NCI-H2196 (cell line): ENCODE measurements at regions not wholly inside any gene's neighbourhood (a gene's known extent, or its start where the extent isn't known, plus 50 kb on each side); places are given as distances from the start of the nearest gene placed in this dataset.

Source experiments
- DNase-seq: peaks from one replicate; lab custom pipeline; 2025; ENCODE audit not compliant: unreplicated experiment; lab: John Stamatoyannopoulos, UW

DNA sequence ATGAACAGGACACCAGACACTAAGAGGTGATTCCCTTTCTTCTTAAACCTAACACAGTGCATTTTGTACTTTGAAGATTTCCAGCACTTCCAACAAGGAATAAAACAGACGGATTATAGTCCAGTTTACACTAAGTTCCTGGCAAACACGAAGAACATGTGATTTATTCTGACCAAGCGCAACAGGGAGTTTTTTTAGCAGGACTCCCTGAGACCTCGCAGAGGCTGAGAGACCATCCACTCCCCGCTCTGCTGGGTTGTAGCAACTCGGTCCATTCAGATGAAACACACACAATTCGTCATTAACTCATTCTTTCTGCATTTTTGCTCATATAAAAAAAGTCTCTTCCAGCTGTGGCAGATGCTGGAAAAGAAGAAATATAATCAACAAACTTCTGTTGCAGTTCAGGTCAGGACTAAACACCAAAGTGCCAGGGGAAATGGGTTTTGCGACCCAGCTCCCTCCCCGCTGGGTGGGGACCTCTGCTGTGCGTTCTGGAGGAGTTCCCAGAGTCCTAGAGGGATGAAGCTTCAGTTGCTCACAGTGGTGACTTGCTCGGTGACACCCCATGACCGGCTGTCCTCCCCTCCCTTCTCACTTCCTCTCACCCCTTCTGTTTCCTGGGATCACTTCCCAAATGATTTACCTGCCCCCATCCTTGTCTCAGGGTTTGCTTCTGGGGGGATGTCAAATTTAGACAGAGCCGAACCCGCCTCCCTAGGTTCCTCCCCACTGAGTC, 52.5 kb downstream of the KCNF1 start:
- no peak for DNase-seq

DNA sequence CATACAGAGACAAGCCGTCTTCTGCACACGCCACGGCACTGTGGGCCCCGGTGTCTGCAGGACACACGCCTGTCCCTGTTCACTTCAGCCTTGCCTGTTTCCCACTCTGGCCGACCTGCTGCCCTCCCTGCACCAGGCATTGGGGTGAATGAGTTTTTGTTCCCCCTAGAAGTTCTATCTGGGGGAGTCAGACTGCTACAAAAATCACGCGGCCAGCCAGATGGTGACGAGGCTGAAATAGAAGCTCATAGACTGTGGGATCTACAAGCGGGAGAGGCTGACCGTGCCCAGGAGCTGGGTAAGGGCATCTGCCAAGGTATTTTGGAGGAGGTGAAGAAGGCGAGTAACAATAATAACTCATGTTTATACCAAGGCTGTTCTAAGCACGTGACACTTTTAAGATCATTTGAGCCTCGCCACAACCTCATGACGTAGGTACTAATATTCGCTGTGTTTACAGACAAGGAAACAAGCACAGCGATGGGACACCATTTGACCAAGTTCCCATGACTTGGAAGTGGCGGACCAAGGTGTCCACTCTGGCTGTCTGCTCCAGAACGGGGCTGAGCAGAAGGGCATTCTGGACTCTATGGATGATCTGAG, 53.6 kb downstream of the KCNF1 start:
- DNase-seq = no peak

DNA sequence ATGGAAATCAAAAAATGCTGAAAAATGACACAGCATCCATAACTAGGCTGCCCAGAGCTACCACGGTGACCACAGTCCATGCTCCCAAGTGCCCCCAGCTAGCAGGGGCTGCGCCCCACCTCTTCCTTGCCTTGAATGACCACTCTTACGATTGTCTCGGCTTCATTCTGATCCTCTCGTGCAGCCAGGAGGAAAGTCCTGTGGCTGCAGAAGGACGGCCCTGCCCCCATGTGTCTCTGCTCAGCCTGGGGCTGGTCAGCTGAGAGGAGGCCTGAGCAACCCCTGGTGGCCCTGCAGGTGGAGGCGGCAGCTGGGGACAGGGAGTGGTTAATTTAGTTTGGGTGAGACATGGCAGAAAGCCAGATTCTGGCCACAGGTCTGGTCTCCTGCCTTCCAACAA, 54.3 kb downstream of the KCNF1 start:
- DNase-seq = no peak

DNA sequence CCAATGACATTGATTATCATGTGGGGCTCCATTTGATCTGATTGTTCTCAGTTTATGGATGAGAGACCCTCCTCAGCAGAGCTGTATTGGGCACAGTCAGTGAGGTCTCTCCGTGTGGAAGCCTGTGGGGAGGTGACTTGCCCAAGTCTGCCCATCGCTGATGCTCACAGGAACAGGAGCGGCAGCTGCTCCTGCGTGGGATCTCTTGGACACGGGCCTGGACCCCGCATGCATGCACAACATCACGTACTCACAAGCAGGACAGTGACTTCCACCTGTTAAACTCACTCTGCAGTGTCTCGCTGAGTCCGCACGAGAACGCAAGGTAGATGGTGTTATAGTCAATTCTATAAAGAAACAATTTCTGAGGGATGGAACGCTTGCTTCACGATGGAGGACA, 55.0 kb downstream of the KCNF1 start:
- no peak for DNase-seq

DNA sequence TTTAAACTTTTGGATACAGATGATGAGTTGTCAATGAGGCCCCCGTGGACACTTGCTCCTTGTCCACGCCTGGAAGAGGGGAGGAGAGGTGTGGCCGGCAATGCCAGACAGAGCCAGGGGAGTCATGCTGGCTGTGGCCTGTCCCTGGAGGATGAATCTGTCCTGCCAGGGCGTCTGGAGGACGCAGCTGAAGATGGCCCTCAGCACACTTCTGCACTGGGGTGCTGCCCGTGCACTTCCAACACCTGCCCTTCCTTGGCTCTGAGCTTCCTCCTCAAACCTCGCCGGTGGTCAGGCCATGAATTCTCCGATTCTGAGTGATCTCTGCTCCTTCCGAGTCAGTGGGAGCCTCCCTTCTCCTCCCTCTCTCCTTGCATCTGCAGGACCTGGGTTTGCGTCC, 56.4 kb downstream of the KCNF1 start:
- DNase-seq = no peak

DNA sequence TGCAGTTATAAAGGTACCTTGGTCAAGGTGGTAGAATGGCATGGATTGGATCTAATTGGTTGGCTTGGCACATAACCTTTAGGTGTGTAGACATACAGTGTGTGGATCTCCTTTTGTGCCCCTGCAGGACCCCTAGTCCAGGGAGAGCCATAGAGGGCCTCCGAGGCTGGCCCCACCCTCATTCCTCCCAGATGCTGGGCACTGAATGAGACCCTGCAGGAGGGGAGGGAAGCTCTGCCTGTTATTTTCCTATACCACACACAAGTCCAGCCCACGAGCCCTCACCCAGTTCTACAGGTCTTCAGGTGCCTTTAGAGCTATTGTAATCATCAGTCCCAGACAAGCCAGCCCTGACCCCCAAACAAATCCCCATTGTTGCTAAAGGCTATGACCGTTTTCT, 58.9 kb downstream of the KCNF1 start:
- DNase-seq = no peak

DNA sequence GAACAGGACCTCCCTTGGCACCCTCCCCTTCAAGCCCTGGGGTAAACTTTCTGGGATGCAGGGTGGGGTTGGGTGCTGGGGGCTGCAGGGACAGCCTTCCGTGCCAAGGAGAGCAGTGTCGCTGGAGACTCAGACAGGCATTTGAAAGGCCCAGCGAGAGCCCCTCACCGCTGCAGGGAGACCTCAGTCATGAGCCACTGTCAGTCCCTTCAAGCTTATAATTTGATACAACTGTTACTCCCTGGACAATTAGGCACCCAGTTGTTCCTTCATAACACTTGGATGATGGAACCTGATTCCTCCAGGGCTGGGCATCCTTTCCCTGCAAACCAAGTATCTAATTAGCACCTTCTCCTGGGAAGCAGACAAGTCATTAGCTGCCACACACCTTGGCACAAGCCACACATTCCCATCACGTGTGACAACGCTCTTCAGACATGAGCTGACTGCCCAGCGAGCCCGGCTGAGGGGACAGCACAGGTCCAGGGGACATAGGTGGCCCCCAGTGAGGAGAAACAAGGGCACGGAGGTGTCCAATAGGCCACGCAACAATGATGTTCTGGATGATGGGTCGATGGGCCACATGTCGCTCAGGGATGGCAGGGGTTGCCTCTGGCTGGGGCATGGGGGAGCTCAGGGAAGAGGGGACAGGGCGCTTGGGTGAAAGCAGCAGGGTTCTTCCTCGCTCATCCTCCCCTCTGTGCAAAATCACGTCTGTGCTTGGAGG, 59.6 kb downstream of the KCNF1 start:
- DNase-seq = no peak

DNA sequence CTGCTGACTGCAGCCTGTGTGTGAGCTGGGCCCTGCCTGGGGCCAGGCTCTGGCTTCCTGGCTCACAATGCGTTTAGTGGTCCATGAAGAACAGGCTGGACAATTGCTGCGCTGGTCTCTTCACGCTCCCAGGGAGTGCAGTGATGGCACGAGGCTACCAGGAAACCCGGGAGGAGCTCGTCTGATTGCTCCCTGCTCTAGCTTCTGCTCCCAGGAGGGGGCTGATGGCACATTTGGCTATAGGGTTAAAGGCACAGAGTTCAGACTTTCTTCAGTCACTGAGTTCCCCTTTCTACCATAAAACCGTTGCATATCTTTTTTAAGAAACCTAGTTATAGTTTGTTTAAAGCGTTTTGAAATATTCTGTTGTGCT, 60.1 kb downstream of the KCNF1 start:
- no peak for DNase-seq

DNA sequence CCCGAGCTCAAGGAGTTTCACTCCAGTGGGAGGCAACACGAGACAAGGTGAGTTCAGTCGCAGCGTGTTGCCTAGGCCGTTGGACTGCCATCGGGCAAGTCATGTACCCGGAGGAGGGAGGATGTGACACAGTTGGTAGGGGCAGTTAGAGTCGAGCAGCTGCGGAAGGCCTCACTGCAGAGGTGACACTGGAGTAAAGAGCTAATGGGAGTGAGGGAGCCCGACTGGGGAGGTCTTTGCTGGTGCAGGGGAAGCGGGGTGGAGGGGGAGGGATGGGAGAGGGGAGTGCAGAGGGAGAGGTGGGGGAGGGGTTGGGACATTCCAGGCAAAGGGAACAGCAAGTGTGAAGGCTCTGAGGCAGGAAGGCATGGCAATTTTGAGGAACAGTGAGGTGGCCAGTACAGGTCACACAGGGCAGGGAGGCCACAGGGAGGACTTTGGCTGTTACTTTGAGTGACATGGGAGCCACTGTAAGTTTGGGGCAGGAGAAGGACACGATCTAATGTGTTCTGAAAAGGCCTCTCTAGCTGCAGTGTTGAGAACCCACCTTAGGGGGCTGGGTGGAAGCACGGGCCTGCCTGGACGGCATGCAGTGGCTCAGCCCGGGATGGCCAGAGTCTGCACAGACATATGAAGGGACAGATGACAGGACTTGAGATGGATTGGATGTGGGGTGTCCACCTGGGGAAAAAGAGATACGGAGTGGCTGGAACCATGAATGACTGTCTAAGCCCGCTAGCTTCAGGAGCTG, 61.1 kb downstream of the KCNF1 start:
- DNase-seq = no peak

DNA sequence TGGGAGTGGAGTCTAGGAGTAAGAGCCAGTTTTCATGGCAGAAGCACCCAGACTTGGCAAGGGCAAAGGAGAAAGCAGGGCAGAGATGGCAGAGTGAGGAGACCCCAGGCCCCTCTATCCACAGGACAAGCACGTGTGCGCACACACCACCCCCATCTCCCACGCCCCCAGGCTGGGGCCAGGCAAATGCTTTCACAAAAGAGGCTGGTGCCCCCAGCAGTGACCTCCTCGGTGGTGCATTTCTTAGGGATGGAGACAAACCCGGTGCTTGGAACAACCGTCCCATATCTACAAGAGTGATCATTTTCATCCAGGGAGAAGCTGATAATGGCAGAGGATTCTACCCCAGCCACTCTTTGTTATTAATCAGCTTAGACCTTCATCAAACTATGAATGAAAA, 62.0 kb downstream of the KCNF1 start:
- DNase-seq = no peak

DNA sequence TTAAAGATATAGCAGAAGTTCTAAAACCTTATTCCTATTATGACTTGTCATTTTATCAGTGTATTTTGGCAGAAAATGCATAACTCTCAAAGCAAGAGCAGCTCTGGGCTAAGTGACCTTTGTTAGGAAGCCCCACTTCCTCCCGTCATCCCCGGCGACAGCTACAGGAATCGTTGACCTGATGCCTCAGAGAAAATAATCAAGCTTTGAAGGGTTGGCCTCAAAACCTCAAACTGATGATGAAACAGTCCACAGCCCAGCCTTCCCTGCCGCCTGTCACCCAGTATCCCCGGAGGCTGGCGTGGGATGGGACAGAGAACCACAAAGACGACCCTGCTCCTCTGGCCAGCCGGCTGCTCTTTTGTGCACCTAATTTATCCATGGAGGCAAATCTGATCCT, 65.3 kb downstream of the KCNF1 start:
- no peak for DNase-seq

DNA sequence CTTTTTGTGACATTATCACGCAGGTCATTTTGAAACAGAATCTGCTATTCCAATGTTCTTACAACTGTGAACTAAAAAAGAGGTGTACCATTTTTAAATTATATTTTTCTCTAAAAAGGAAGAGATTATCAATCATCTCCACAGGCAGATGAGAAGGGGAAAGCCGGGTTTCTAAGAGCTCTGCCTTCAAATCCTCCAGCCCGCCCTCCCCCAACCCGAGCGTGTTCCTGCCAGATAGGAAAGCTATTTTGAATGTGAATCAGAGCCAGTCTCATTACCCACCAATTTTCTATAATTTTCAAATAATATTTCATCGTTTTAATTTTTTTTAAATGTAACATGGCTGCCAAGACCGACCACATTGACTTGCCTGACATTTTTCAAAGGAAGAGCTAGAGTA, 65.9 kb downstream of the KCNF1 start:
- DNase-seq = no peak

DNA sequence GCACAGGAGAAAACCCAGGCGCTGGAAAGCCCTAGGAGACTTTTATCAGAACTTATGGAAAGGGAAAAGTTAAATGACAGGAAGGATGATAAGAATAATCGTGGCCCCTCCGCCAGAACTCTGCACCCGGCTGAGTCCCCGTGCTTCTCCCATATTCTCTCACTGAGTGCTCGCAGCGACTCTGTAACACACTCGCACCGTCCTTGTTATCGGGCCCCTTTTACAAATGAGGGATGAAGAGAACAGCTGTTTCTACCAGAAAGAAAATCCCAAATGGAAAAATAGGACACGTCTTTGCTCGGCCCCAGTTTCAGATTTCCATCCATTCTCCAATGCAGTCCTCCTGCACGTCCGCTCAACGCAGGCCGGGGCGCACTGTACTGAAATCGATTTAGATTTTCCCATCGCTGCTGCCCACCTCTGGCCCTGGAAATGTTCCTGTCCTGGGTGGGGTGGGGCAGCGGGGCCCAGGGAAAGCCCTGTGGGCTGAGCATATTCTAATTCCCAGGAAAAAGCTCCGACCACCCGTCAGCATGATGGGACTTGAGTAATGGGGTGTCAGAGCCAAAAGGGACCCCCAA, 66.4 kb downstream of the KCNF1 start:
- no peak for DNase-seq

DNA sequence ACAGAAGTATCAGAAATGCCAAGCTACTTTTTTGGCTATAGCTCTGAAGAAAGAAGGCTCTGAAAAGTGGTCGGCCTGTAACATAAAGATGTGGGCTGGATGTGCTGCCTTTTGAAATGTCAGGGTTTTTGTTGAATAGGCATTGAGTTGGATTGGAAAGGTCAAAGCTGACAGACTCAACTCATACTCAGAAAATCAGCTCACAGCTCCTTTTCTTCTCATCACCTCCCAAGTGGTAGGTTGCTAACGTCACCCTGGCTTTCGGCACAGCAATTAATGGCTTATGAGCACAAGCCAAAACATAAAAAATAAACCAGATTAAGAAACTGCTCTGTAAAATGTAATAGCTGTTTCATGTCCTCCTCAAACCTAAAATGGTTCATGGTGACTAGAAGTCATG, 68.3 kb downstream of the KCNF1 start:
- no peak for DNase-seq

DNA sequence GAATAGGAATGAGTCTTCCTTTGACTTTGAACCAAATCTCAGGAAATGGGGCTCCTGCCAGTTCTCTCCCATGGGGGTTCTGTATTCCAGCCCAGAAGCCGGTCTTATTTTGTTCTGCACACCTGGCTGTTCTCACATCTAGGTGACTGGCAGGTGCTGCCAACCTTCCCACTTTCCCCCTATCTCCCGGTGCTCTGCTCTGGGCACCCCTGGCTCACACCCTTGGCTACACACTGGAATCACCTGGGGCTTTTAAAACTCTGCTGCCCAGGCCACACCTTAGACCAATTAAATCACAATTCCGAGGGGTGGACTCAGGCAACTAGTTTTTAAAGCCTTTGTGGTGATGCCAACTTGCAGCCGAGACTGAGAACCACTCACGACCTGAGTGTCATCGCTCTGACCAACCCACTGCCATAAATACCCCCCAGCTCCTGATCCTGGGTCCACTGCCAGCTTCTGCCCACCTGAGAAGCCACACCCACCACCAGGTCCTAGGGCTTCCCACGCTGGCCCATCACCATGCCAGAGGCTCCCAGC, 69.2 kb downstream of the KCNF1 start:
- no peak for DNase-seq

DNA sequence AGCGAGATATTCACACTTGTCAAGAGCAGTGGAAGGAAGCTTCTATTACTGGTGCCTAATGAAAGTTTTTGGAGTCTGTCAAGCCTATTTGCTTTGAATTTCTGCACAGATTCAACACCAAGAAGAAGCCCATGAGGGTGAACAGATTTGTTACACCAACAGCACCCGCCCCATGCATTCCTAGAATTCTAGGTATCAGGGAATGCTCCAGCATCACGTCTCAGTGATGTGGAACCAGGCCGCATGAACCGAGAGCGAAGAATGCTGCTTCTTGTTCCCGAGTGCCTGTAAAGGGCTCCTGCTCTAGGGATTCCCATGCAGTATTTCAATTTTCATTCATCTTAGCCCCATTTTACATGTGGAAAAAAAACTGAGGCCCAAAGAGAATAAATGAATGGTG, 69.7 kb downstream of the KCNF1 start:
- DNase-seq = no peak

DNA sequence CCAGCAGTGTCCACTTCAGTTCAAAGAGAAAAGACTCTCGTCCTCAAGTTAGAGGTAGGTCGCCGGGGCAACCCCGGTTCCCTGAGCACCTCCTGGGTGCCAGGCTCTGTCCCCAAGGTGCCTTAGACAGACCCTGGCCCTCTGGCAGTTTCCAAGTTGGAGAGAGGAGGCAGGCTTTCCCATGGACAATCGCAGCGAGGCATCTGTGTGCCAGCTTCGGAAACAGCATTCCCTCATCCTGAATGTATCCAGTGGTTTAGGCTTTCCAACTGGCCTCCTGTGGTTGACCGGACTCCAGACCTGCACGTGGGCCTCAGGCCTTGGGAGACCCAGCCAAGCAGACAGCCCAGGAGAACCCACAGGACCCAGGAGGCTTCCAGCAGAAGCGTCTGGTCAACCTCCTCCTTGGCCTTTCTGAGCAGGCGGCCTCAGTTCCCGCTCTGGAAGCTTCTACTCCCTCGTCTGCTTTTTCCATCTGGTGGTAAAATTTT, 70.3 kb downstream of the KCNF1 start:
- no peak for DNase-seq

DNA sequence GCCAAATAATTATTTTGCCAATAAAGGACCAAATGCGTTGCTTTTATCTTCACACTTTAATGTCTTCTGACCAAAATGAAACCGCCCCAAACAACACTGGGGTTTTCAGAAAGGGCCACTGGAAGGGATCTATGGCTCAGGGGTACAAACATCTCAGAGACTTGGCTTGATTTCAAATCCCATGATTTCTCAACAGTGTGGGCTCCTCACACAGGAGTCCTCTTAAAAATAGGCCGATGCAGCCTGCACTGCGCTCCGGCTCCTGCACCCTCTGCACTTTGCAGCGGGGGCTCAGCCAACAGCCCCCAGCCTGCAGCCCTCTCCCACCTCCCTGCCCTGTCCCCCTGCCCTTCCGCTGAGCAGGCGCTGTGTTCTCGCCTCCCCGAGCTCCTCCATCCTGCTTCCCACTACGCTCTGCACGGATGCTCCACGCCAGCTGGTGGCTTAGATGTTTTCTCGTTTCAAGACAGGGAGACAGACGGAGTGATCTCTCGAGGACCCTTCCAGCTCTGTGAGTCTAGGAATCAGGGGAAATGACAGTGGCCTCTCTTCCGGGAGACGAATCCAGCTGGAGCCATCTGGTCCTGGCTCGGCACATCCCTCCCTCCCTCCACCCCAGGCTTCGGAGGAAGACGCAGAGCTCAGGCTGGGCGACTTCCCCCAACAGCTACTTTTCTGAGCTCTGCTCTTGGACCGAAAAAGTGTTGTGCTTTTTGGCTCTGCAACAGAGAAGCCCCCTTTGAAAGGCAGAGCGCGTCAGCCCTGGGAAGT, 71.4 kb downstream of the KCNF1 start:
- no peak for DNase-seq

DNA sequence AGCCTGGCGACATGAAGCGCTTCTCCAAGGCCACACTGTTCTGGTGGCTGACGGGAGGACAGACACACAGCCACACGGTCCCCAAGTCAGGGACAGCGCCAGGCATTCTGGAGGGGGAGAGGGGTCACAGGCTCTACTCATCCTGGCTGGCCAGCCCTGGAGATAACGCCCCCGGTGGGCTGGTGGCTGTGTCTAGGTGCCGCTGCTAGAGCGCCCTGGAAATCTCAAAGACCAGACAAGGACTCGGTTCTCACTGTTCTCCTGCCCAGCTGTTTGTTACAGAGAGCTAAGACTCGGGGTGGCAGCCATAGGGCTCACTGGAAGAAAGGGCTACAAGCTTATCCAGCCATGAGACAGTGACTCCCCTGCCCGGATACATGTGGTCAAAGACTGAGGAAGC, 72.0 kb downstream of the KCNF1 start:
- no peak for DNase-seq

DNA sequence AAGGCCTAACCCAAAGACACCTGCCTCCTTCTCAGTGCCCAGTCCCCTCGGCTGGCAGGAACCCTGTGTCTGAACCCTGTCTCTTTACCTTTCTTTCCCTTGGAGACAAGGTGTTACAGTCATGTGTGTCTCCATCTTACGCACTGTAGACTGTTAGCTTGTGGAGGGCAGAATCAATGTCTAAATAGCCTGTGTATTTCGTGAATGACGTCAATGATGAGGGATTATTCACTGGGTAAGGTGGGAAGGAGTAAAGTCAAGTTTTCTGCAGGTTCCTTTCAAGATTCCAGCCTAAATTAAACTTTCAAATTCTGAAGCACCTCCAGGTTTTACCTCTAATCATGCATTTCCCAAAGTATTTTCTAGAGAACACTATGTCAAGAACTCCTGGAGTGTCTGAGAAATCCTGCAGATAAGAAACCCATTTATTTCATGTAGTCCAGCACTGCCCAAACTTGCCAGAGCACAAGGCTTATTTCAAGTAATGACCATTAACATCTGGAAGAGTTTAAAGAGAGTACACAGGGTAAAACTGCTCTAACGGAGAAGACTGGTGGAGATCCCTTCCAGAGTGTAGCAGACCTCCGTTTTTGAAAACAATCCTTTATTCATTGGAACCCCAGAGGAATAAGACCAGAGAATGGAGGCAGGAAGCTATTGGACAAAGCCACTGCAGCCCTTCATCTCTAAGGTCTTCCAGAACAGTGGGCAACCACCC, 72.8 kb downstream of the KCNF1 start:
- DNase-seq = no peak
